ENCODE measurements at regions not wholly inside any gene's neighbourhood (a gene's known extent, or its start where the extent isn't known, plus 50 kb on each side); places are given as distances from the start of the nearest gene placed in this dataset.

- H3K9me3 ChIP-seq: no peaks in the 10 kb centered on the region
- H3K36me3 ChIP-seq: no peaks in the 10 kb centered on the region
- DNase-seq (no peak), ATAC-seq (peak in 1 of 4 donors; percentile 42)
- H3K27ac ChIP-seq: no peak overlapping the region
- no peak overlapping the region for H3K4me3 ChIP-seq
- H3K27me3 ChIP-seq: no peaks in the 10 kb centered on the region
- WGBS (ENCODE audit: insufficient coverage, low coverage, low lambda C conversion rate, missing lambda C conversion rate): 14% methylated on average over 3 of the region's 3 CpGs
- intact Hi-C loops (cut with DNase I): no loop called here
- TF ChIP-seq CTCF (IDR thresholded peaks at IDR 0.05) (no peak), POLR2A (IDR thresholded peaks at IDR 0.05) (no peak)
- no peaks in the 10 kb centered on the region for H3K4me1 ChIP-seq
These were observed 594.9 kb upstream of the CDH2 start for GRCh38 chr18:28771849-28772248.

- Histone ChIP-seq H3K27ac (no peak overlapping the region), H3K9me3 (no peaks in the 10 kb centered on the region), H3K4me3 (no peak overlapping the region), H3K27me3 (no peaks in the 10 kb centered on the region), H3K36me3 (no peaks in the 10 kb centered on the region), H3K4me1 (no peaks in the 10 kb centered on the region)
- 56% methylated on average over 6 of the region's 8 CpGs for WGBS (ENCODE audit: insufficient coverage, low coverage, low lambda C conversion rate, missing lambda C conversion rate)
- DNase-seq (no peak), ATAC-seq (no peak)
- no peak for TF ChIP-seq POLR2A (IDR thresholded peaks at IDR 0.05)
- TF ChIP-seq CTCF (IDR thresholded peaks at IDR 0.05): no peak
- intact Hi-C loops (cut with DNase I): no loop called here
These were observed 592.1 kb upstream of the CDH2 start for GRCh38 chr18:28768791-28769768.

- TF ChIP-seq CTCF (IDR thresholded peaks at IDR 0.05) (no peak), POLR2A (IDR thresholded peaks at IDR 0.05) (no peak)
- DNase-seq (no peak), ATAC-seq (no peak)
- H3K4me3 ChIP-seq: no peak overlapping the region
- 42% methylated on average over 2 of the region's 2 CpGs for WGBS (ENCODE audit: insufficient coverage, low coverage, low lambda C conversion rate, missing lambda C conversion rate)
- intact Hi-C loops (cut with DNase I): no loop called here
- H3K4me1 ChIP-seq: no peaks in the 10 kb centered on the region
- H3K27ac ChIP-seq: no peak overlapping the region
- no peaks in the 10 kb centered on the region for H3K9me3 ChIP-seq
- no peaks in the 10 kb centered on the region for H3K27me3 ChIP-seq
- H3K36me3 ChIP-seq: no peaks in the 10 kb centered on the region
These were observed 590.8 kb upstream of the CDH2 start for GRCh38 chr18:28767727-28768211.

- no peaks in the 10 kb centered on the region for H3K9me3 ChIP-seq
- no peaks in the 10 kb centered on the region for H3K36me3 ChIP-seq
- no peaks in the 10 kb centered on the region for H3K27me3 ChIP-seq
- no peak for DNase-seq
- intact Hi-C loops (cut with DNase I): no loop called here
- H3K4me3 ChIP-seq: no peak overlapping the region
- no peak for ATAC-seq
- WGBS (ENCODE audit: insufficient coverage, low coverage, low lambda C conversion rate, missing lambda C conversion rate): 93% methylated on average over 1 of the region's 1 CpG
- no peaks in the 10 kb centered on the region for H3K4me1 ChIP-seq
- no peak overlapping the region for H3K27ac ChIP-seq
- no peak for TF ChIP-seq CTCF (IDR thresholded peaks at IDR 0.05)
- TF ChIP-seq POLR2A (IDR thresholded peaks at IDR 0.05): no peak
These were observed 590.3 kb upstream of the CDH2 start for GRCh38 chr18:28767201-28767600.
